HEK293 (cell line): ENCODE measurements at regions not wholly inside any gene's neighbourhood (a gene's known extent, or its start where the extent isn't known, plus 50 kb on each side); places are given as distances from the start of the nearest gene placed in this dataset.

Source experiments
- ATF2 ChIP-seq: fragments of 450-650 bp; formaldehyde crosslinking; IDR thresholded peaks from 2 replicates; pipeline ENCODE4 v1.5.1; 2016; ENCODE audit warnings: missing biosample characterization, missing genetic modification characterization, low read depth
- CTCF ChIP-seq: fragments of 450-650 bp; formaldehyde crosslinking; IDR thresholded peaks from 2 replicates; pipeline ENCODE4 v1.5.1; 2016; ENCODE audit warnings: missing biosample characterization, missing genetic modification characterization
- REPIN1 ChIP-seq: fragments of 450-650 bp; formaldehyde crosslinking; IDR thresholded peaks from 2 replicates; pipeline ENCODE4 v1.5.1; 2017; ENCODE audit warnings: missing biosample characterization, missing genetic modification characterization, low read depth
- SP2 ChIP-seq: fragments of 450-650 bp; formaldehyde crosslinking; IDR thresholded peaks from 2 replicates; pipeline ENCODE4 v1.5.1; 2016; ENCODE audit warnings: missing biosample characterization, missing genetic modification characterization
- ZBTB1 ChIP-seq: fragments of 450-650 bp; formaldehyde crosslinking; IDR thresholded peaks from 2 replicates; pipeline ENCODE4 v1.5.1; 2016; ENCODE audit warnings: missing biosample characterization, missing genetic modification characterization
- ZFP3 ChIP-seq: fragments of 450-650 bp; formaldehyde crosslinking; IDR thresholded peaks from 2 replicates; pipeline ENCODE4 v1.5.1; 2016; ENCODE audit warnings: low read depth, missing biosample characterization, missing genetic modification characterization
- ZNF223 ChIP-seq: fragments of 450-650 bp; formaldehyde crosslinking; IDR thresholded peaks from 2 replicates; pipeline ENCODE4 v1.5.1; 2016; ENCODE audit warnings: missing biosample characterization, missing genetic modification characterization

- TF ChIP-seq ZBTB1 (tag by site-specific recombination) (no peak), CTCF (tag by site-specific recombination) (no peak), ZNF223 (no peak), REPIN1 (tag by site-specific recombination) (no peak), ZFP3 (tag by site-specific recombination) (no peak), ATF2 (tag by site-specific recombination) (no peak), SP2 (no peak)
Measured at GRCh38 chr2:181126311-181126868, 146.0 kb downstream of the UBE2E3 start.
